Common myeloid progenitor, CD34-positive (primary cell): ENCODE measurements at regions not wholly inside any gene's neighbourhood (a gene's known extent, or its start where the extent isn't known, plus 50 kb on each side); places are given as distances from the start of the nearest gene placed in this dataset.
A peak's percentile ranks its signal among the peaks of the same experiment; 100 is the strongest.
"Not testable (repeated sequence)": the region's sequence is repeated elsewhere in the genome, so short reads cannot be mapped to it uniquely, and the experiment has no call there.

Experiments used
- CTCF ChIA-PET: fragments of 350-600 bp; sonication (Branson Sonifier 250); formaldehyde crosslinking; loops from one replicate; lab custom pipeline; 2021; ENCODE audit warnings: antibody characterized with exemption; lab: Charles Lee
- POLR2A ChIA-PET: fragments of 350-600 bp; sonication (Branson Sonifier 250); formaldehyde crosslinking; loops from one replicate; lab custom pipeline; 2021; ENCODE audit warnings: antibody characterized with exemption; lab: Charles Lee
- DNase-seq, 3 donors: peaks; one replicate each; pipeline versions ENCODE4 v3.0.0 to v3.0.0-alpha.2; 2013
- H3K27ac ChIP-seq, 2 experiments: 1 replicate in 1 of 2; 2 replicates in 1 of 2; pipeline ENCODE4 v1.7.0; 2013; ENCODE audit warnings: inconsistent platforms in 2 of 2, low read length in 2 of 2, mild to moderate bottlenecking in 2 of 2, low read depth in 1 of 2, moderate library complexity in 1 of 2; ENCODE audit not compliant: severe bottlenecking in 2 of 2, insufficient read depth in 1 of 2, poor library complexity in 1 of 2
- H3K27me3 ChIP-seq, 5 experiments: replicated peaks in 2 of 5; 1 replicate in 3 of 5; 2 replicates in 2 of 5; pipeline versions ENCODE4 v1.6.1 to v1.7.0; 2013; ENCODE audit warnings: low read length in 4 of 5, mild to moderate bottlenecking in 2 of 5, moderate library complexity in 2 of 5, inconsistent platforms in 1 of 5; ENCODE audit not compliant: insufficient read depth in 5 of 5, control insufficient read depth in 4 of 5
- H3K36me3 ChIP-seq, 4 experiments: 1 replicate in 2 of 4; 2 replicates in 2 of 4; pipeline versions ENCODE4 v1.6.1 to v1.7.0; 2013; ENCODE audit warnings: low read length in 3 of 4, control low read depth in 1 of 4, mild to moderate bottlenecking in 1 of 4; ENCODE audit not compliant: control insufficient read depth in 4 of 4, insufficient read depth in 4 of 4
- H3K4me1 ChIP-seq, 4 experiments: 1 replicate in 3 of 4; 2 replicates in 1 of 4; pipeline versions ENCODE4 v1.6.1 to v1.7.1; 2013; ENCODE audit warnings: low read length in 3 of 4, mild to moderate bottlenecking in 3 of 4, control low read depth in 1 of 4, inconsistent platforms in 1 of 4, moderate library complexity in 1 of 4; ENCODE audit not compliant: control insufficient read depth in 4 of 4, insufficient read depth in 4 of 4; ENCODE audit errors: control extremely low read depth in 1 of 4
- H3K4me3 ChIP-seq, 7 experiments: 1 replicate in 4 of 7; 2 replicates in 3 of 7; pipeline versions ENCODE4 v1.5.1 to v1.7.0; 2013; ENCODE audit warnings: mild to moderate bottlenecking in 7 of 7, low read length in 6 of 7, moderate library complexity in 6 of 7, inconsistent platforms in 2 of 7, low read depth in 2 of 7, control low read depth in 1 of 7; ENCODE audit not compliant: insufficient read depth in 4 of 7, control insufficient read depth in 1 of 7; ENCODE audit errors: extremely low read depth in 1 of 7
- H3K9me3 ChIP-seq, 5 experiments: 1 replicate in 4 of 5; 2 replicates in 1 of 5; pipeline versions ENCODE4 v1.6.1 to v1.7.1; 2013; ENCODE audit warnings: low read length in 4 of 5, mild to moderate bottlenecking in 2 of 5, inconsistent platforms in 1 of 5, low read depth in 1 of 5, moderate library complexity in 1 of 5; ENCODE audit not compliant: control insufficient read depth in 4 of 5, insufficient read depth in 2 of 5; ENCODE audit errors: control extremely low read depth in 1 of 5
- WGBS: methylation state at CpG from one replicate; pipeline ENCODE4 v1.1.5; 2013; ENCODE audit not compliant: insufficient coverage; 5-methylcytosine and 5-hydroxymethylcytosine counted together

- Histone ChIP-seq H3K4me3 (no peak overlapping the region), H3K27ac (no peak overlapping the region), H3K36me3 (no peaks in the 10 kb centered on the region), H3K4me1 (peaks cover 0 to 8% (median 0%) of the 10 kb centered on the region in 4 experiments), H3K9me3 (peaks cover 0 to 16% (median 3%) of the 10 kb centered on the region in 5 experiments), H3K27me3 (no peaks in the 10 kb centered on the region)
- no CpG with 5 or more reads among the region's 2 CpGs for WGBS
- CTCF ChIA-PET, result no interaction called here
- DNase-seq, result no peak
- POLR2A ChIA-PET, result no interaction called here
Measured at GRCh38 chr1:182157187-182157586, 95.7 kb upstream of the ZNF648 start.

DNA sequence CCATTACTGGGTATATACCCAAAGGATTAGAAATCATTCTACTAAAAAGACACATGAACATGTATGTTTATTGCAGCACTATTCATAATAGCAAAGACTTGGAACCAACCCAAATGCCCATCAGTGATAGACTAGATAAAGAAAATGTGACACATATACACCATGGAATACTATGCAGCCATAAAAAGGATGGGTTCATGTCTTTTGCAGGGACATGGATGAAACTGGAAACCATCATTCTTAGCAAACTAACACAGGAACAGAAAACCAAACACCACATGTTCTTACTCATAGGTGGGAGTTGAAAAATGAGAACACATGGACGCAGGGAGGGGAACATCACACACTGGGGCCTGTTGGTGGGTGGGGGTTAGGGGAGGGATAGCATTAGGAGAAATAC is 92.9 kb upstream of the ZNF648 start:
- H3K27me3 ChIP-seq, POLR2A ChIA-PET, H3K27ac ChIP-seq, H3K36me3 ChIP-seq, DNase-seq, H3K4me3 ChIP-seq, CTCF ChIA-PET: not testable (repeated sequence)
- Histone ChIP-seq H3K9me3 (peaks cover 0 to 10% (median 0%) of the 10 kb centered on the region in 5 experiments), H3K4me1 (peaks cover 0 to 16% (median 2%) of the 10 kb centered on the region in 4 experiments)
- WGBS, result no CpG with 5 or more reads among the region's 1 CpG

DNA sequence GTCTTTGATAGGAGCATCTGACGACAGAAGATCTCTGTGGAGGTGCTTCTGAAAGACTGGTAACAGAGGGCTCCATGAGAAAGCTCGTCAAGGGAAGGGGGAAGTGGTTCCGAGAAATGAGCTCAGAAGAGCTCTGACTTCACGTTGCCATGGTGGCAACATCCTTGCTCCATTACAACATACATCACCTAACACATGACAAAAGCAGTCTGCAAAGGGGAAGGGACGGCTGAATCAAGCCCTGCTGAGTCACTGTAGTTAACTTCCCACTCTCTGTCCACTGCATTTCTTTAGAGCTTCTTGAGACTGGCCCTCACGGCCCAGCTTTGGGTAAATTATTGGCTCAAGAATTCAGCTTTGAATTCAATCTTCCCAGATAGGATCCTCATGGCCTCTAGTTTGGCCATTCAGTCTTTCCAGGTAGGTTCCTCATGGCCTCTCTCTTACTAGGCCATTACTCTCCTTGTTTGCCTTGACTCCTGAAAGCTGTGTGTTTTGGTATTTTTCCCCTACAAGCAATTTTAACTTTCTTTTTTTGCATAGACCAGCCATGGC is 88.0 kb upstream of the ZNF648 start:
- 45% methylated on average over 2 of the region's 6 CpGs for WGBS
- no peaks in the 10 kb centered on the region for H3K36me3 ChIP-seq
- POLR2A ChIA-PET, result interaction anchor here (0.6 to 1.5 kb wide), 2 partner anchors 24 to 243 kb away, joined by 4 read pairs; partner anchors contain the start of gene GLUL
- H3K27me3 ChIP-seq, result no peaks in the 10 kb centered on the region
- DNase-seq, result peak; percentile 78 to 93 (median 92)
- CTCF ChIA-PET, result interaction anchor here (0.6 to 3.6 kb wide), 7 partner anchors 12 to 281 kb away, joined by 3 to 31 read pairs (median 3); no protein-coding TSS in a partner anchor
- peak overlapping the region in 1 of 7 experiments; percentile 13 for H3K4me3 ChIP-seq
- peaks cover 5 to 57% (median 17%) of the 10 kb centered on the region in 4 experiments for H3K4me1 ChIP-seq
- peak overlapping the region in 1 of 2 experiments; percentile 52 for H3K27ac ChIP-seq
- H3K9me3 ChIP-seq, result no peaks in the 10 kb centered on the region

DNA sequence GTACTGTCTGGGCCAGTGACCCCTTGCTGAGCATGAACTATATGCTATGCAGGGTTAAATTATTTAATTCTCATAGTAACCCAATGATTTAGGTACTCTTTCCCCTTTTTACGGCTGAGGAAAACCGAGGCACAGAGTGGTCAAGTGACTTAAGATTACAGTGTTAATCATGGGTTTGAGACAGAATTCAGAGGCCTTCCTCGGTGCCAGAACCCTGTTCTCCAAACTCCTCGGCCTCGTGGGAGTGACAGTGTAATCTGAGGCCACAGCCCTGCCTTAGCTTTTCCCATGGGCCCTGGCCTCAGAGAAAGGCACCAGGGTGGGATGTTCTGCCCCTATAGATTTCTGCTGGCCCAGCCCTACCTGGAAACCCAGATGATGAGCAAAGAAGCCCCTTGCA is 86.4 kb upstream of the ZNF648 start:
- ChIA-PET POLR2A (no interaction called here), CTCF (interaction anchor here (0.7 to 3.6 kb wide), 4 partner anchors 27 to 249 kb away, joined by 3 to 31 read pairs (median 4); no protein-coding TSS in a partner anchor)
- Histone ChIP-seq H3K27ac (no peak overlapping the region), H3K9me3 (no peaks in the 10 kb centered on the region), H3K36me3 (no peaks in the 10 kb centered on the region), H3K4me1 (peaks cover 18 to 64% (median 25%) of the 10 kb centered on the region in 4 experiments), H3K4me3 (no peak overlapping the region), H3K27me3 (no peaks in the 10 kb centered on the region)
- no peak for DNase-seq
- WGBS, result 90% methylated on average over 4 of the region's 5 CpGs

DNA sequence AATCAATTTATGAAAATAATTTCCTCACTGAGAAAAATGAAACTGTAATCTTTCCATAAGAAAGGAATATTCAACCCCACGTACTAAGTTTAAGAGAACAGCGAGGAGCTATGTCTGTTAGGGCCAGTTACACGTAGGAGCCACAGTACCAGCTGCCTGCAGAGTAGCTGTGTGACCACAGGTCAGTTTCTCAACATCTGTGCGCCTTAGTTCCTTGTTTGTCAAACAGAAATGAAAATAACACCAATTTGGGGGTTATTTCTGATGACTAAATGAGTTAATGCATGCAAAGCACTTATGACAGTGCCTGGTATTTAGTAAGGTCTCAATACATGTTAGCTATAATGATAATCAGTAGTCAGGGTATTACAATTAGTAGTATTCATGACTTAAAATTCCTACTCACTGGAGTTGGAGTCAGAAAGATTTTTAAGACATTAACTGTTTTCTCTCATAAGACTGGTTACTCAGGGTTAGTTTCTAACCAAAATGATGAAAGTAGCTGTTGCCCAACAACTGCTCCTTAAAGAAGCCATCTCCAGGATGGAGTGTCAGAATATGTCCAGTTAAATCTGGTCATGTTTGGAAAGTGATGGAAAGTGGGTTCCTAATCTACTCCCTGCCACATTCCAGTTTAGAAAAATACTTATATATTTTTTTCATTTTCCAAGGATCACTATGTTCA is 85.8 kb upstream of the ZNF648 start:
- no peaks in the 10 kb centered on the region for H3K9me3 ChIP-seq
- ChIA-PET CTCF (interaction anchor here (1.3 to 3.6 kb wide), 2 partner anchors 28 to 249 kb away, joined by 4 to 31 read pairs; no protein-coding TSS in a partner anchor), POLR2A (no interaction called here)
- H3K4me1 ChIP-seq, result peaks cover 18 to 65% (median 25%) of the 10 kb centered on the region in 4 experiments
- 91% methylated on average over 4 of the region's 4 CpGs for WGBS
- no peaks in the 10 kb centered on the region for H3K36me3 ChIP-seq
- H3K4me3 ChIP-seq, result no peak overlapping the region
- DNase-seq, result peak in 2 of 3 donors; percentile 68 to 71
- no peak overlapping the region for H3K27ac ChIP-seq
- H3K27me3 ChIP-seq, result no peaks in the 10 kb centered on the region

GRCh38 chr1:182146286-182146685 is 84.8 kb upstream of the ZNF648 start:
- ChIA-PET CTCF (interaction anchor here (1.2 to 8.2 kb wide), 6 partner anchors 24 to 251 kb away, joined by 3 to 236 read pairs (median 18); partner anchors contain the start of genes GLUL and TEDDM1), POLR2A (interaction anchor here (0.6 kb wide), 1 partner anchor 189 kb away, joined by 6 read pairs; no protein-coding TSS in a partner anchor)
- Histone ChIP-seq H3K9me3 (no peaks in the 10 kb centered on the region), H3K27ac (no peak overlapping the region), H3K36me3 (no peaks in the 10 kb centered on the region), H3K4me1 (peaks cover 18 to 65% (median 25%) of the 10 kb centered on the region in 4 experiments), H3K4me3 (no peak overlapping the region), H3K27me3 (no peaks in the 10 kb centered on the region)
- no peak for DNase-seq
- WGBS, result 100% methylated on average over 2 of the region's 5 CpGs
